HG03520 (cell line): ENCODE measurements at regions not wholly inside any gene's neighbourhood (a gene's known extent, or its start where the extent isn't known, plus 50 kb on each side); places are given as distances from the start of the nearest gene placed in this dataset.

ENCODE experiments used
- ATAC-seq: cut with Tn5 transposase; IDR thresholded peaks from one replicate; pipeline ENCODE4 v1.9.1; 2021; ENCODE audit warnings: mild to moderate bottlenecking, moderate library complexity; ENCODE audit not compliant: unreplicated experiment

DNA sequence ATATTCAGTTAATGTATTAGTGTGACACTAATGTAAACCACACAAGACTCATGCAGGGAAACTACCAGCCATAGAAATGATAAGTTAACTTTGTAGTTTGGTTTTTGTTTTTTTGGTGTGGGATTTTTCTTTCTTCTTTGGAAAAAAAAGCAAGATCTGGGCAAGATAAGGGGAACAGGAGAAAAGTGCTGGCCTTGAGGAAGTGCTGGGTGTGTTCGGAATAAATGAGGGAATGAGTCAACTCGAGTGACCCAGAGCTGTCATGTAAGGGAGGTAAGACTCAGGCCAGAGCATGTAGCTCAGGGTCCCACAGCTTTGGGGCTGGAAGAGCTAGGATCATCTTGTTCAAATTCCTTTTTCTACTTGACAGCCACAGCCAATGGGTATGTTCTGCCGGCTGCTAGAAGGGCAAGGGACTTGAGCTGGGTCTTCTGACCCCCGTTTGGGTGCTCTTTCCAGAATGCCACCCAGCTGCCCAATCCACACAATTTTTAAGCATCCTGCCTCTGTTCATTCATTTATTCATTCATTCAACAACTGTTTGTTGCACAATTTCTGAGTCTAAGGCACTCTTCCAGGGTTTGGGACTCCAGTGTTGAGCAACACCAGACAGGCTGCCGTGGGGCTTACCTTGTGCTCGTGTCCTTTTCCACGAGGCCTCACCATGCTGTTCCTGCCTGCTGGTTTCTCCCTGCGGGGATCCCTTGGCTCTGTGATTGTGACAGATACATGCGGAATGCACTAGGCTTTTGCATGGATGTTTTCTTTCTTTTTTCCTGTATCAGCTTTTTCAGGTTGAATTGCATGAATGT lies 54.5 kb downstream of the CLDN34 start:
- ATAC-seq = no peak

DNA sequence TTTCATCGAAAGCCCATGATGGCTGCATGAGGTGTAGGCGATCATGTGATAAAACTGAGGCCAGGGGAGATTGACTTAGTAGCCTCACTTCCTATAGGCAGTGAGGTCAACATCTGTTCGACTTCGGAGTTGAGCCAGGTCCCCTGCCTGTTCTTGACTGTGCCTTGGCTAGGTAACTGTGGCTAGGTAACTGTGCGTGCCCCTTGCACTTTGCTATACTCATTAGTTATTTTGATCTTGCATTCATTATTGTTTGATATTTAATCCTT lies 55.0 kb downstream of the CLDN34 start:
- no peak for ATAC-seq

DNA sequence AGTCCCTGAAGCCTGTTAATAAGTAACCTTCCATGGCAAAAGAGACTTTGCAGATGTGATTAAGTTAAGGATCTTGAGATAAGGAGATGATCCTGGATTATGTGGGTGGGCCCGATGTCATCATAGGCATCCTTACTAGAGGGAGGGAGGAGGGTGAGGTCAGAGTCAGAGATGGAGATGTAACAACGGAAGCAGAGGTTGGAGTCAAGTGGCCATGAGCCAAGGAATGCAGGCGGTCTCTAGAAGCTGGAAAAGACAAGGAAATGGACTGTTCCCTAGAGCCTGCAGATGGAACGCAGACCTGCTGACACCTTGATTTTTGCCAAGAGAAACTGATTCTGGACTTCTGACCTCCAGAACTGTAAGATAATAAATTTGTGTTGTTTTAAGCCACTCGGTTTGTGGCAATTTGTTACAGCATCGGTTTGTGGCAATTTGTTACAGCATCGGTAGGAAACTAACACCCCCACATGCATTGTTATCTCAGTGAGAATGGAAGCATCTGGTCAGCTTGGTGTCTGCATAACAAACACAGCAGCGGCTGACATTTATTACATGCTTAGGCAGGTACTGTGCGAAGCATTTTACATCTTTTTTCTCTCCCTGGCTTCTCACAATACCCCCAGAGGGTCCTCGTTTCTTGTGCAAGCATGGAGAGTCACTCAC lies 55.6 kb downstream of the CLDN34 start:
- ATAC-seq = no peak

DNA sequence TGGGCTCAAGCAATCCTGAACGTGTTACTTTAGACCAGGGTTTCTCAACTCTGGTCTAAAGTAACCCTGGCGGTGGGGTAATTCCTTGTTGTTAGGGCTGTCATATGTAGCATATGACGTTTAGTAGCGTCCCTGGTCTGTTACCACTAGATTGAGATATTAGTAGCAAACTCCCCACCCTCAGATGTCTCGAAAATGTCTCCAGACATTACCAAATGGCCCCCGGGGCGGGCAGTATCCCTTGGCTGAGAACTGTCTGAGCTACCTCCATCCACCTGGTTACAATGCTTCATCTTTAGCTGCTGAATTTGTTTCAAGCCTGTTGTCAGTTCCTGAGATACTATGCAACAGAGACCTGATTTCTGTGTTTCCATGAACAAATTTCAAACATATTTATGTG lies 56.7 kb downstream of the CLDN34 start:
- no peak for ATAC-seq

DNA sequence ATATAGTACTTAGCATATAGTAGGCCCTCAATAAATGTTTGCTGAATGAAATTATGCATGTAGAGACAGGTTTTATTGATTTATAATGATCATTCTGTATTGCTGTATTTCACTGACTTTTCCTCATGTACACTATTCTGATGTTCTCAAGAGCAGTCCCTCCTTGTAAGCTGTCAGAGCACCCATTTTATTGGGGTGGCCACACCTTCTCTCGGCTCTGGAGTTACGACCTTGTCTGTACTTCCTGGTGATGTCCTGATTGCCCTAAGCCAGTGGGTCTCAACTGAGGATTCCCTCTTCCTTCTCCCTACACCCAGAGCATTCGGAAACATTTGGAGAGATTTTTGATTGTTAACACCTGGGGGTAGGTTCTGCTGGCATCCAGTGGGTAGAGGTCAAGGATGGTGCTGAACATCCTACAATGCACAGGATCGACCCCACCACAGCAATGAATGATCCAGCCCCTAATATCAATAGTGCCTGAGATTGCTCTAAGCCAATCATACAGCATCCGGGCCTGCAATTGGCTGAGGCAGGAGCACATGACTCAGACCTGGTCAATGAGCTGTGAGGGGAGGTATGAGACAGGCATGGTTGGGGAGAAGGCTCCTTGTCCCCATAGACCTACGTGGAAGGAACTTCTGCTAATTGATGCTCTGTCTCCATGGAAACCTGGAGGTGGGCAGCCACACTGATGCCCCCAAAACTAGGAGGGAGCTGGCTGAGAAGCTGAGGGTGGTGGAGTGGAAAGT lies 58.8 kb downstream of the CLDN34 start:
- no peak for ATAC-seq

DNA sequence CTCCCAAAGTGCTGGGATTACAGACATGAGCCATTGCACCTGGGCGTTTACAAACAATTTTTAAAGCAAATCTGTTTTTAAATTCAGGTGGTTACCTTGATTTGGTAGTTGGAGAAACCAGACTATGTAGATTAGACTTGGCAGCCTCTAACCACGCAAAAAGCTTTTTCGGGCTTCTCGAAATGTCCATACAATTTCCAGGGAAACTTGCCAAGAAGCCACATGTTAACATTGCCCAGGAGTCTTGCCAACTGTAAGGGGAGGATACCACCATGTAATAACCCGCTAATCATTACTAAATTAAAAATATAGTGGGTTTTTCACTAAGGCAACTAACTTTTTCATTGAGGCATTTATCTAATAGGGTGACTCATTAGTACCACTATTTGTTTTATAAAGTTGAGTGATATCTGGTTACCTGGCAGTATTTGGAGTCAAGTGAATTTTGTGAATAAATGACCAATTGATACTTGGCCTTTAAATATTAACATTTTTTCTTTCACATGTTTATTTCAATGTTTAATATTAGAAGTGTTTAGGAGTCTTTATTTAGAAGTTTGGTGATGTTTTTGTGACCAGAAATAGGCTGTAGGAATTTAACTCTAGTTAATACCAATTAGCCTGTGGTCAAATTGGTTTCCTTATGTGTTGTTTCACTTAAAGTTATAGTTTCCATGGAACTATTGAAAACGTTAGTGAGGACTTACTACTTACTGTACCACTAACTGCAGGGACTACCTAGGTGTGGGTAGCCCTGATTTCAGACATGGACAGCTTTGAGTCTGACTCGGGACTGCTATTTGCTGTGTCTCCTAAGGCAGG lies 61.3 kb downstream of the CLDN34 start:
- no peak for ATAC-seq

DNA sequence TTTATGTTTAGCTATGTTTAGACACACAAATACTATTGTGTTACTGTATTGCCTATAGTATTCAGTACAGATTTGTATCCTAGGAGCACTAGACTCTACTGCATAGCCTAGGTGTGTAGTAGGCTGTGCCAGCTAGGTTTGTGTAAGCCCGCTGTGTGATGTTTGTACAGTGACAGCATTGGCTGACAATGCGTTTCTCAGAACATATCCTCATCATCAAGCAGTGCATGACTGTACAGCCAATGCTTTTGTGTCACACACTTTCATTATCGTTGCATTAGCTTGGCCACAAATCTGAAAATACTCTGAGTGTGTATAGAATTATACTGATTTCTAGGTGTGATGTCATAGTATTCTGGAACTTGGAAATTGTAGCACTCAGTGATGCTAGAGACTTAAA lies 63.4 kb downstream of the CLDN34 start:
- no peak for ATAC-seq

DNA sequence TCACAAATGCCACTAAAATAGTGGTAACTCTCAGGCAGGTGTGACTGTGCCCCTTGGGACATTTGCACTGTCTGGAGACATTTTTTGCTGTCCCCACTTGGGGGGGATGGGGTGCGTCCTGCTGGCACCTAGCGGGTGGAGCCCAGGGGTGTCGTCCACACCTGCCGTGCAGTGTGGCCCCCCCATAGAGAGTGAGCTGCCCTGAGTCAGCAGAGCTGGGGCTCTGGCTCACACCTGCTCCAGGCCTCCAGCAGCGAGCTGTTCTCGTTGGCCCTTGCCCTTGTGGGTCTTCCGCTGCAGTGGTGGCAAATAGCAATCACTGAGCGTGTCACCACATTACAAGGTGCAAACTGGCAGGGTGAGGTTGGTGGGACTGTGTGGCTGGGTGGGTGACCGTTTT lies 64.6 kb downstream of the CLDN34 start:
- ATAC-seq = no peak

DNA sequence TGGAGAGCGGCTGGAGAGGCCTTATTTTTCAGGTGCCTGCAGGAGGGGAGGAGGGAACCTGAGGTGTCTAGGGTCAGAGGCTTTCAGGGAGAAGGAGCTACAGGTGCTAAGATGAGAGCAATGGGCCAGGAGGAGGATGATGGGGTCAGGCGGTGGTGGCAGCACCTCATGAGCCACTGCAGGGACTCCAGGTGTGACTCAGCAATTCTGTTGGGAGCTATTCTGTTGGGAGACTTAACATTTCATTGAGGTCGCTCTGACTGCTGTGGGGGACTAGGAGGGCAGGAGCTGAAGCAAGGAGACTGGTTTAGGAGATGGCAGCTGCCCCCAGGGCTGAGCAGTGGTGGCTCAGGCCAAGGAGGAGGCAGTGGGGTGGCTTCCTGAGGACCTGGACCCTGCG lies 65.0 kb downstream of the CLDN34 start:
- no peak for ATAC-seq

DNA sequence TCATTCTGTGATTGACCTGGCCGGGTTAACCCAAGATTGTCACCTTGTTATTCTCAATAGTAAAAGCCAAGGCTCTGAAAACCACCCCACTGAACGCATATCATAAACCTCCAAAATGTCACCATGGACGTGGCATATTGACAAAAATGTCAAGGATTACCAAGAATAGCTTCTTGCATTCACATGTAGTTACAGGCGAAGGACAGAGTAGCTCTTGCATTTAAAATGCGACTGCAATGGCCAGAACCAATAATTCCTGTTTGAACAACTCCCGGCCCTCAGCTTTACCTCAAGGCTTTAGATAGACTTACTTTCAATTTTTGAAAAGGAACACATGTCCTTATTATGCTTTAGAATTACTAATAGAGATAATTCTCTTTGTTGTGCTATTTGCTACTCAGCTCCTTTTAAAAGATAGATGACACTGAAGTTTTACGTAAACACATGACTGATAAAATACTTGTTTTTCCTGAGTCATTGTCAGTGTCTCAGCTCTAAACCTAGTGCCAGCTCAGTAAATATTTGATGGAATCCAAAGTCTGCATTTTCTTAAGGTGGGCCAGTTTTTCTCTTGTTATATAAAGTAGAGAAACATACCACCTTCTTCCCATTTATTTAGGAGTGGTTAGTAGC lies 66.3 kb downstream of the CLDN34 start:
- no peak for ATAC-seq

DNA sequence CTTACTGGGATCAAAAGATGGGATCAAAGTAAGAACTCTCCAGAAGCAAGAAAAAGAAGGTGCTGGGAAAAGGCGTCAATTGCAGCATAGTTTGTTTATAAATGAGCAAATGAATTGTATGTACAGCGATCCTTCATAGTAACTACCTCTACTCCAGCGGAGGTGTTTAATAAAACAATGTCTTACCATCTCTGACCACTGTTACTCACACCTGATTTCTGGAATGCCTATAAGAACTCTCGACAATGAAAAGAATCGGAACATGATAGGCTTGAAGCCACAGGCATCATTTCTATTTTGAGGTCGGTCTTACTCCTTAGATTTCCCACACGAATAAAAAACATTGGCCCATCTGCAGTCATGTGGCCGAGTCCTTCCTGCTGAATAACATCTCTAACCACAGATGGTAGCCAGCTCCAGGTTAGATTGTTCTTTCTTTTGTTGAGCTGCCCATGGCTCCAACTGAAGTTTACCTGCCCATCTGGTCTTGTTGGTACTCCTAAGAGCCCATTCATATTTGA lies 67.6 kb downstream of the CLDN34 start:
- no peak for ATAC-seq

DNA sequence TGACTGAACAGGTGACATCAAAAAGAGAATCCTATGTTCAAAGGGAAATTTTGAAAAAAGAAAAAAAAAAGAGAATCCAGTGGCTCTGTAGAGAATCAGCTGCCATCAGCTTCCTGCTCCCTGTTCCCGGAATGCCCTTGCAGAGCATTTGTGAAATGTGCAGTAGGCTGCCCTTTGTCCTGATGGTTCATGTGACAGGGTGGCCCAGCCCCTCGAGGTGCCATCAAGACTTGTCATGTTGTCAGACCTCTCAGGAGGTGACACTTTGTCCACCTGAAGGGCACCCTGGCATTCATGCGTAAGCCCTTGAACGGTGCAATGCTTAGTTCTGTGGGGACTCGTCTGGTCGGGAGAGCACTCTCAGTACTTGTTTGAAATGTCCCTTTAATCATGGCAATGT lies 71.4 kb downstream of the CLDN34 start:
- no peak for ATAC-seq

DNA sequence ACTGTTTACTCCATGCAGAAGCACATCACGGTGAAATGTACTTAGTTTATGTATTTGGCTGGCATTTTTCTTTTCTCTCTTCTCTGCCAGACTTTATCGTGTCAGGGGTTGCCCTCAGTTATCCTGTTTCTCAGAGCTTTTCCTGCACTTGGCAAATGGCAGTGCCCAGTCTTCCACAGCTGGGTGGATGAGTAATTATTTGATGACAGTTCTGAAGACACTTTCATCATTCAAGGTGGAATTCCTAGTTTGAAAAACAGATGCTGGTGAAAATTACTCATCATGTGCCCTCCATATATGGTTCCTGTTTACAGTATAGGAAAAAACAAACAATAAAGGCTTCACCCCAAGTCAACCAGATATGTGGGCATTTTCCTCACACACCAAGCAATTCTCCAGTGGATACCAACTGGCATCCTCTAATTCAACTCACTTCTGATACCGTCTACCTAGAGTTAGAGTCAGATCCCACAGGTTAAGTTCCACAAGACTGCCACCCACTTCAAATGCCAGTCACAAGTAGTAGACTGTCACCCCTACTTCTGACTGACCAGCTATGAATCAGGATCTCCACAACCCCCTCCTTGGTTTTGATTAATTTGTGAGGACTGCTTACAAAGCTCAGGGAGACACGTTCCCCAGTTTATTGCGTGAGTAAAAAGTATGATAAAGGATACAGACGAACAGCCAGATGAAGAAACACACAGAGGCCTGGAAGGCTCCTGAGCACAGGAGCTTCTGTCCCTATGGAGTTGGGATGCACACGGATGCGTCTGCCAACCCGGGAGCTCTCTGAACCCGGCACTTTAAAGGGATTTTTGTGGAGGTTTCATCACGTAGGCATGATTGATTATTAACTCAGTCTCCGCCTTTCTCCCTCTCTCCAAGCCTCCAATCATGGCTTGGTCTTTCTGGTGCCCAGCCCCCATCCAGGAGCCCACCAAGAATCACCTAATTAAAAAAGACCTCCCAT lies 72.9 kb downstream of the CLDN34 start:
- ATAC-seq = no peak

DNA sequence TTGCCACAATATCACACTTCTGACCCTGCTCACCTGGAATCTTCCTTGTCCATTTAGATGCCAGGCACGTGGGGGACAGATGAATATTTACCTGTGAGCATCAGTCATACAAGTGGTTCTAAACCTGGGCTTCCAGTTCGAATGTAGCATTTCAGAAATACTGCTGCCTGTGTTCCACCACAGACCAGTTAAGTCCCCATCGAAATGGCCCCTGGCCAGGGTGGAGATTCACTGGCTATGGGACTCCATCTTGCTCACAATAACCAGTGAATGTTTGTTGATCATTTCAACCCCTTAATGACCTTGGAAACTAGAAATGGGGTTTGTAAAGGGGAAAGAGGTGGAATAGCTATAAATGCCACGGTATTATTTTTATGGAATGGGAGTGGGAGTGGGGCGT lies 73.8 kb downstream of the CLDN34 start:
- no peak for ATAC-seq

DNA sequence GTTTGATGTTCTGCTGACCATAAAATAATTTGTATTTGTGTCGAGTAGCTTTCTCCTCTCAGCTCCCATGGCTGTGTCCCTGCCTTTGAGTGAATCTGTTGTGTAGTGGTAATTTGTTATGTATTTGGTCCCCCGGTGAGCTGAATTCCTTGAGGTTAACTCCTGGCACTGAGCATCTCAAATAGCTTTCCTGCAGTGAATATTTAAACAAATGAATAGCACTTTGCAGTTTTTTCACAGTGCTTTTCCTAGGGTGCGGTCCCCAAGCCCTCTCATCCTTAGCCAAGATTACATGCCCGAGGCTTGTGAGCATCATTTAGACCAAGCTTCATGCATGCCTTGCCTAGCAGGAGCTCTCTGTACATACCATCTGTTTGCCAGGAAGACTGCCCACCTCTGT lies 74.2 kb downstream of the CLDN34 start:
- ATAC-seq = no peak

DNA sequence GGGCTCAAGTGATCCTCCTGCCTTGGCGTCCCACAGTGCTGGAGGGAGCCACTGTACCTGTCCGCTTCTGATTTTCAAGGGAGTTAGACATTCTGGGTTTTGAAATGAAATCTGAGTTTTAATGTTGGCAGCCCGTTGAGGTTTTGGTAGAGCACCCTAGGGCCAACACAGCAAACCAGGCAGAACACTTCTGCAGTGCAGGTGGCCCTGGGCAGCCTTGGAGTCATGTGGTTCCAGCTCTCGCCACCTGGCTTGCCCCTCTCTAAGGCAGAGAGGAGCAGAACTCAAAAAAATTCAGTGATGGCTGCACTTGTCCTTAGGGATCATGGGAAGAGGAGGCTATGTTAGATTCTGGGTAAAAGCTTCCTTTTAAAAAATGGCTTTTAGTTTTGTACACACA lies 74.9 kb downstream of the CLDN34 start:
- no peak for ATAC-seq

DNA sequence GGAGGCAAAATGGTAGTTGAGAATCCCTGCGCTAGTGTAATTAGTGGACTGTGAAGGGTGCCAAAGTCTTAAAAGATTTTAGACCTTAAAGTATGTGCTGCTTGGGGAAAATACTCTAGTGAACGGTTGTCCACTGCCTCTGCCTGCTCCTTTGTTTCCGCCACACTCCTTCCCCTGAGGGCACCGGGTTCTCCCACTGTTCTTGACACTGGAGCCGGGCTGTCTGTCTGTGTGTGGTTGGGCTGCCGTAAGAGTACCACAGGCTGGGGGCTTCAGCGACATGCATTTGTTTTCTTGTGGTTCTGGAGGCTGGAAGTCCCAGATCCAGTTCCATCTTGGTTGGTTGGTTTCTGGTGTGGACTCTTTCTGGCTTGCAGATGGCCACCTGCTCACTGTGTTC lies 76.2 kb downstream of the CLDN34 start:
- no peak for ATAC-seq

DNA sequence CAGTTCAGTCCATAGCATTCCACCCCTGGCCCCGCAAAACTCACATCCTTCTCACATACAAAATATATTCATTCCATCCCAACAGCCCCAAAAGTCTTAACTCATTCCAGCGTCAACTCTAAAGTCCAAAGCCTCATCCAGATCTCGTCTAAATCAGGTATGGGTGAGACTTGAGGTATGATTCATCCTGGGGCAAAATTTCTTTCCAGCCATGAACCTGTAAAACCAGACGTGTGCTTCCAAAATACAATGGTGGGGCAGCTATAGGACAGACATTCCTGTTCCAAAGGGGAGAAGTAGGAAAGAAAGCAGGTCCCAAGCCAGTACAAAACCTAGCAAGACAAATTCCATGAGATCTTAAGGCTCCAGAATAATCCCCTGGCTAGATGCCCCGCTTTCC lies 76.9 kb downstream of the CLDN34 start:
- no peak for ATAC-seq

DNA sequence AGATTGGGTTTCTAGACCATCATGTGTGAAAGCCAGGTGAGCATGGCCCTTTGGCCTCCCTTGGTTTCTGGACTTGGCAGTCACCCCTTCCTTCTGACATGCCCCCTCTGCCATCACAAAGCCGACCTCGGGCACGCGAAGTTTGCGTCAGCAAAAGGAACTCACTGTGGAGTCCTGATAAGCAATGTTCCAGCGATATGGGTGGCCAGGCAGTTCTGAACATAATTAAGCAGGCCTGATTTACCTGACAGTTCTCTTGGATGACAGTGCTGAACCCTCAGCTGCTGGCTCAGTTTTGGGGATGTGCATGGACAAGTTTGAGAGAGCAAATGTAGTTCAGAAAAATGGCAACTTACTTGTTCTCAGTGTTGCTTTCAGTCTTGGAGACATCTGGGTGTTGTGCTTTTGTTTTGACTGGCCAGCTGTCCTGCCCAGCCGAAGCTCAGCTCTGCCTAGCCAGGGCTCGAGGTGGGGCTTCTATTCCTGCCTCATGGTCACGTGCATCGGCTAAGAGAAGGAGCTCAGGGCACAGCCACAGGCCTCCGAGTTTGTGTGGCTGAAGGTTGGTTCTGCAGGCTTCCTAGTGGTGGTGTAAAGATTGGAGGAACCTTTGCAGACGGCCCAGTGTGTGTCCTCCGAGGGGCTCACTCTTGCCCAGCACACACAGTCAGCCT lies 78.3 kb downstream of the CLDN34 start:
- ATAC-seq = no peak
